GM12878 (cell line): ENCODE measurements at regions not wholly inside any gene's neighbourhood (a gene's known extent, or its start where the extent isn't known, plus 50 kb on each side); places are given as distances from the start of the nearest gene placed in this dataset.
"Not testable (repeated sequence)": the region's sequence is repeated elsewhere in the genome, so short reads cannot be mapped to it uniquely, and the experiment has no call there.

Experiments
- BRCA1 ChIP-seq: IDR thresholded peaks from 2 replicates; pipeline ENCODE4 v1.6.1; 2011; ENCODE audit warnings: low read depth, low read length, improper control_type of control experiment
- FOS ChIP-seq: IDR thresholded peaks from 3 replicates; pipeline ENCODE4 v1.6.1; 2011; ENCODE audit warnings: borderline replicate concordance; ENCODE audit not compliant: insufficient read length; ENCODE audit errors: extremely low read depth
- JUNB ChIP-seq: IDR thresholded peaks from 2 replicates; pipeline ENCODE4 v1.6.1; 2016; ENCODE audit warnings: antibody characterized with exemption, mild to moderate bottlenecking
- POLR2A ChIP-seq: IDR thresholded peaks from 2 replicates; pipeline ENCODE4 v1.6.1; 2011; ENCODE audit warnings: low read depth, mild to moderate bottlenecking, low read length
- TCF7 ChIP-seq: IDR thresholded peaks from 2 replicates; pipeline ENCODE4 v1.6.1; 2014; ENCODE audit warnings: antibody characterized with exemption, borderline replicate concordance

DNA sequence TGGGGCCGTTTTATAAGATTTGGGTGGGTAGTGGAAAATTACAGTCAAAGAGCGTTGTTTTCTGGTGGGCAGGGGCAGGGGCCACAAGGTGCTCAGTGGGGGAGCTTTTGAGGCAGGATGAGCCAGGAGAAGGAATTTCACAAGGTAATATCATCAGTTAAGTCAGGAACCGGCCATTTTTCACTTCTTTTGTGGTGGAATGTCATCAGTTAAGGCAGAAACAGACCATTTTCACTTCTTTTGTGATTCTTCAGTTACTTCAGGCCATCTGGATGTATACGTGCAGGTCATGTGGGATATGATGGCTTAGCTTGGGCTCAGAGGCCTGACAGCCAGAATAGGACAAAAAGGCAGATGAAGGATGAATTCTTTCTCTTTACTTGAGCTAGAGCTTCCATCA, 477.3 kb upstream of the NUDT12 start:
- TF ChIP-seq FOS, BRCA1, JUNB, POLR2A, TCF7: not testable (repeated sequence)
